ENCODE measurements at regions not wholly inside any gene's neighbourhood (a gene's known extent, or its start where the extent isn't known, plus 50 kb on each side); places are given as distances from the start of the nearest gene placed in this dataset.

DNA sequence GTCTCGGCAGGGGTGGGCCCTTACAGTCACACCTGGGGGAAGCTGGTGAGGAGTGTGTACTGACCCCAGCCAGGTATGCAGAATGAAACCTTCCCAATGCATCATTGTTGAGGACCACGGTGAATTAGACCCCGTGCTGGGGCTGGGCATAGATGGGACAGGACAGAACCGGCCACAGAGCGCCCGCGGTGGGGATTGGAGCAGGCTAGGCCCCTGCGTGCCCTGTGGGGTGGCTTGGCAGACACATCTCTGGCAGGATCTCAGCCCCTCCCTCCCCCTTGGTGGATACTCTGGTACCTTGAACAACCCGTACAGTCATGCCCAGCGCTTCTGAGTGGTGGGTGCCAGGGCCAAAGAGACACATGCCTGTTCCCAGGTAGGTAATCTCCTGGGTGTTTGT, 200.6 kb downstream of the TEX29 start:
- TF ChIP-seq, protein P1, sequence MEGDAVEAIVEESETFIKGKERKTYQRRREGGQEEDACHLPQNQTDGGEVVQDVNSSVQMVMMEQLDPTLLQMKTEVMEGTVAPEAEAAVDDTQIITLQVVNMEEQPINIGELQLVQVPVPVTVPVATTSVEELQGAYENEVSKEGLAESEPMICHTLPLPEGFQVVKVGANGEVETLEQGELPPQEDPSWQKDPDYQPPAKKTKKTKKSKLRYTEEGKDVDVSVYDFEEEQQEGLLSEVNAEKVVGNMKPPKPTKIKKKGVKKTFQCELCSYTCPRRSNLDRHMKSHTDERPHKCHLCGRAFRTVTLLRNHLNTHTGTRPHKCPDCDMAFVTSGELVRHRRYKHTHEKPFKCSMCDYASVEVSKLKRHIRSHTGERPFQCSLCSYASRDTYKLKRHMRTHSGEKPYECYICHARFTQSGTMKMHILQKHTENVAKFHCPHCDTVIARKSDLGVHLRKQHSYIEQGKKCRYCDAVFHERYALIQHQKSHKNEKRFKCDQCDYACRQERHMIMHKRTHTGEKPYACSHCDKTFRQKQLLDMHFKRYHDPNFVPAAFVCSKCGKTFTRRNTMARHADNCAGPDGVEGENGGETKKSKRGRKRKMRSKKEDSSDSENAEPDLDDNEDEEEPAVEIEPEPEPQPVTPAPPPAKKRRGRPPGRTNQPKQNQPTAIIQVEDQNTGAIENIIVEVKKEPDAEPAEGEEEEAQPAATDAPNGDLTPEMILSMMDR (IDR thresholded peaks at IDR 0.05; ENCODE audit: insufficient read depth, low read length, poor library complexity, severe bottlenecking) = no peak
- TF ChIP-seq EZH2phosphoT487 (conservative IDR thresholded peaks at IDR 0.05; ENCODE audit: low read length) = no peak
